Ovary (tissue), 7 donors: ENCODE measurements at regions not wholly inside any gene's neighbourhood (a gene's known extent, or its start where the extent isn't known, plus 50 kb on each side); places are given as distances from the start of the nearest gene placed in this dataset.

ENCODE experiments used
- DNase-seq, 5 donors: peaks; one replicate each; pipeline ENCODE4 v3.0.0-alpha.2; 2019 to 2020
- H3K27ac ChIP-seq, 2 donors: fragments of 200-600 bp; one replicate each; pipeline versions ENCODE4 v1.5.1 to v1.8.0; 2019 to 2022
- H3K27me3 ChIP-seq: fragments of 200-600 bp; one replicate; pipeline ENCODE4 v1.8.0; 2022
- H3K36me3 ChIP-seq: fragments of 200-600 bp; sonication (generic); one replicate; pipeline ENCODE4 v1.5.1; 2019
- H3K4me1 ChIP-seq: one replicate; pipeline ENCODE4 v1.8.1; 2013; ENCODE audit warnings: mild to moderate bottlenecking, moderate library complexity; ENCODE audit not compliant: insufficient read depth
- H3K4me3 ChIP-seq: fragments of 200-600 bp; sonication (generic); one replicate; pipeline ENCODE4 v1.5.1; 2017
- H3K9me3 ChIP-seq, 2 donors: fragments of 200-600 bp in 1 of 2; sonication (generic) in 1 of 2; one replicate each; pipeline versions ENCODE4 v1.5.1 to v1.8.1; 2013 to 2019; ENCODE audit warnings: mild to moderate bottlenecking in 1 of 2, moderate library complexity in 1 of 2
- CTCF ChIP-seq, 3 donors: fragments of 450-650 bp in 2 of 3; fragments of 200-600 bp in 1 of 3; IDR thresholded peaks; one replicate each; pipeline versions ENCODE4 v1.5.1 to v1.8.0; 2016 to 2022; ENCODE audit warnings: antibody characterized with exemption in 3 of 3, mild to moderate bottlenecking in 1 of 3
- EP300 ChIP-seq: sonication (generic); formaldehyde crosslinking; IDR thresholded peaks from one replicate; pipeline ENCODE4 v1.6.1; 2017; ENCODE audit warnings: antibody characterized with exemption
- POLR2A ChIP-seq: fragments of 450-650 bp; IDR thresholded peaks from one replicate; pipeline ENCODE4 v1.6.1; 2017; ENCODE audit warnings: antibody characterized with exemption, mild to moderate bottlenecking, moderate library complexity
- WGBS, 3 donors: extraction: QIAGEN DNeasy Blood & Tissue Kit in 1 of 3; methylation state at CpG; one replicate each; pipeline versions ENCODE4 v1.1.5 to v1.1.7; 2013 to 2017; 5-methylcytosine and 5-hydroxymethylcytosine counted together
- intact Hi-C, 4 donors: fragments of 100-400 bp; cut with DNase I; formaldehyde crosslinking; loops; one replicate each; pipeline versions ENCODE4 v1.11.0 to v1.15.1; 2022 to 2023
- donor health status: DM: no; HTN: no; CAD: no; lungs with moderate emphysema.
- donor health status: DM: no; HTN: no; CAD: no.
- donor health status: Bipolar disorder and iron deficiency.
- donor health status: DM: no; HTN: no; CAD: no.
- donor health status: DM: yes; HTN: yes; CAD: no.

GRCh38 chr1:212211371-212211770 lies 73.8 kb upstream of the PPP2R5A start:
- no peak overlapping the region for H3K4me3 ChIP-seq
- TF ChIP-seq CTCF (IDR thresholded peaks at IDR 0.05) (no peak), POLR2A (no peak), EP300 (no peak)
- intact Hi-C loops = no loop called here
- no peak for DNase-seq
- 95 to 97% (median 96%) methylated on average over 4 of the region's 4 CpGs for WGBS, 3 donors
- H3K9me3 ChIP-seq = no peaks in the 10 kb centered on the region
- no peak overlapping the region for H3K27ac ChIP-seq
- no peaks in the 10 kb centered on the region for H3K4me1 ChIP-seq
- no peaks in the 10 kb centered on the region for H3K36me3 ChIP-seq
- no peaks in the 10 kb centered on the region for H3K27me3 ChIP-seq

GRCh38 chr1:212212343-212212742 lies 72.9 kb upstream of the PPP2R5A start:
- no peak for TF ChIP-seq EP300
- no peak for TF ChIP-seq CTCF (IDR thresholded peaks at IDR 0.05)
- no peak for TF ChIP-seq POLR2A
- no peak overlapping the region for H3K27ac ChIP-seq
- intact Hi-C loops = no loop called here
- no peak overlapping the region for H3K4me3 ChIP-seq
- WGBS, 3 donors = 93 to 97% (median 95%) methylated on average over 4 of the region's 4 CpGs
- H3K27me3 ChIP-seq = no peaks in the 10 kb centered on the region
- H3K4me1 ChIP-seq = no peaks in the 10 kb centered on the region
- no peaks in the 10 kb centered on the region for H3K36me3 ChIP-seq
- no peaks in the 10 kb centered on the region for H3K9me3 ChIP-seq
- DNase-seq = no peak

- DNase-seq = no peak
- Histone ChIP-seq H3K9me3 (no peaks in the 10 kb centered on the region), H3K36me3 (no peaks in the 10 kb centered on the region), H3K27ac (no peak overlapping the region), H3K4me3 (no peak overlapping the region), H3K4me1 (no peaks in the 10 kb centered on the region), H3K27me3 (no peaks in the 10 kb centered on the region)
- 24 to 30% (median 30%) methylated on average over 7 of the region's 7 CpGs for WGBS, 3 donors
- no peak for TF ChIP-seq EP300
- no peak for TF ChIP-seq POLR2A
- no peak for TF ChIP-seq CTCF (IDR thresholded peaks at IDR 0.05)
- intact Hi-C loops = no loop called here
Measured at GRCh38 chr1:212212906-212213305, 72.3 kb upstream of the PPP2R5A start.

- Histone ChIP-seq H3K9me3 (no peaks in the 10 kb centered on the region), H3K27ac (no peak overlapping the region), H3K4me3 (no peak overlapping the region), H3K4me1 (no peaks in the 10 kb centered on the region), H3K27me3 (no peaks in the 10 kb centered on the region), H3K36me3 (no peaks in the 10 kb centered on the region)
- 93 to 96% (median 95%) methylated on average over 2 of the region's 2 CpGs for WGBS, 3 donors
- intact Hi-C loops = no loop called here
- no peak for DNase-seq
- TF ChIP-seq POLR2A (no peak), EP300 (no peak), CTCF (IDR thresholded peaks at IDR 0.05) (no peak)
Measured at GRCh38 chr1:212213784-212214183, 71.4 kb upstream of the PPP2R5A start.

- TF ChIP-seq EP300 = no peak
- TF ChIP-seq CTCF (IDR thresholded peaks at IDR 0.05) = no peak
- TF ChIP-seq POLR2A = no peak
- H3K4me1 ChIP-seq = no peaks in the 10 kb centered on the region
- H3K9me3 ChIP-seq = no peaks in the 10 kb centered on the region
- no peak overlapping the region for H3K4me3 ChIP-seq
- 0 to 77% (median 74%) methylated on average over 1 of the region's 1 CpG for WGBS, 3 donors
- no peak for DNase-seq
- H3K36me3 ChIP-seq = no peaks in the 10 kb centered on the region
- H3K27me3 ChIP-seq = no peaks in the 10 kb centered on the region
- no peak overlapping the region for H3K27ac ChIP-seq
- intact Hi-C loops = no loop called here
Measured at GRCh38 chr1:212214325-212214724, 70.9 kb upstream of the PPP2R5A start.
